ENCODE measurements at regions not wholly inside any gene's neighbourhood (a gene's known extent, or its start where the extent isn't known, plus 50 kb on each side); places are given as distances from the start of the nearest gene placed in this dataset.

DNA sequence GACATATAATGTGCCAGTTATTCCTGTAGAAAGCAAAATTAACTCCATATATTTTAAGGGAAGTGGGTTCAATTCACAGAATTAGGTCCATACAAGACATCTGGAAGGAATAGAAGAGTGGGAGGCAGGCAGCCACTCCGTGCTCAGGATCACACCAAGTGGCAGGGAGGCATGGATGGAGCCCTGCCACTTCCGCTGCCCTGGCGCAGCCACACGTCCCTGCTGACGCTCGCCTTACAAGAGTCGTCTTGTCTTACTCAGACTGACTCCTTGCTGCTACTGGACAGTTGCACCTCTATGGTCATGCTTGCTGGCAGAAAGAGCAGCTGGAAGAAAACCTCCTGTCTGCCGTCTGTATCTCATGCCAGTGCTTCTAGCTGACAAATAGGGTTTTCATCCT lies 579.9 kb upstream of the POM121L12 start:
- TF ChIP-seq POLR2A (IDR thresholded peaks at IDR 0.05) (no peak), CTCF (IDR thresholded peaks at IDR 0.05) (no peak)

Measured in thyroid gland (tissue), 4 donors.